HCT116 (cell line): ENCODE measurements at regions not wholly inside any gene's neighbourhood (a gene's known extent, or its start where the extent isn't known, plus 50 kb on each side); places are given as distances from the start of the nearest gene placed in this dataset.

Experiments
- ATAC-seq: fragments of 200-7000 bp; cut with Tn5 transposase; 2 replicates; pipeline ENCODE4 v1.9.1; 2020; ENCODE audit warnings: mild to moderate bottlenecking, moderate library complexity
- BruUV-seq: library from RNA; stranded (reverse); fragments of 400-500 nt; replicated peaks from 2 replicates; lab custom pipeline; 2021; lab: Mats Ljungman, UMichigan
- CTCF ChIA-PET: fragments of 300-600 bp; sonication (Branson Sonifier 250); formaldehyde crosslinking; loops from one replicate; lab custom pipeline; 2021; ENCODE audit warnings: antibody characterized with exemption; lab: Charles Lee
- POLR2A ChIA-PET: fragments of 300-600, 350-600 bp; sonication (Branson Sonifier 250); formaldehyde crosslinking; loops from one replicate; lab custom pipeline; 2021; ENCODE audit warnings: antibody characterized with exemption; lab: Charles Lee
- RAD21 ChIA-PET, 2 experiments: fragments of 300-600 bp; sonication (Branson Sonifier 250); formaldehyde crosslinking; loops; one replicate each; lab custom pipeline; 2023; ENCODE audit warnings: low total read pairs in 2 of 2; ENCODE audit not compliant: uncharacterized antibody in 2 of 2, unreplicated experiment in 2 of 2, low non-redundant PET in 1 of 2; lab: Charles Lee
- DNase-seq: peaks from one replicate; pipeline ENCODE4 v3.0.0-alpha.2; 2010; ENCODE audit warnings: low read depth, low spot score
- H2AFZ ChIP-seq: fragments of 200-600 bp; shearing (Covaris generic), sonication (generic); 2 replicates; pipeline ENCODE4 v1.6.1; 2017; ENCODE audit warnings: low read depth, mixed run types, mixed read lengths, antibody characterized with exemption, low read length; ENCODE audit not compliant: poor library complexity, severe bottlenecking
- H3K27ac ChIP-seq: 2 replicates; pipeline ENCODE4 v1.5.1; 2012; ENCODE audit warnings: low read depth, low read length
- H3K27me3 ChIP-seq: fragments of 200-600 bp; sonication (generic); 2 replicates; pipeline ENCODE4 v1.6.1; 2016; ENCODE audit warnings: mixed run types, low read length, mixed read lengths; ENCODE audit not compliant: insufficient read depth
- H3K36me3 ChIP-seq, 2 experiments: fragments of 200-500 bp in 1 of 2; fragments of 200-600 bp in 1 of 2; sonication (Bioruptor generic) in 1 of 2; sonication (generic) in 1 of 2; 2 replicates each; pipeline versions ENCODE4 v1.5.1 to v1.6.1; 2014 to 2016; ENCODE audit warnings: low read length in 2 of 2, inconsistent platforms in 1 of 2, mixed read lengths in 1 of 2, mixed run types in 1 of 2; ENCODE audit not compliant: insufficient read depth in 2 of 2, control insufficient read depth in 1 of 2
- H3K4me1 ChIP-seq, 2 experiments: fragments of 200-600 bp in 1 of 2; sonication (generic) in 1 of 2; 2 replicates each; pipeline versions ENCODE4 v1.5.1 to v1.6.1; 2012 to 2017; ENCODE audit warnings: low read length in 2 of 2, inconsistent platforms in 1 of 2, mild to moderate bottlenecking in 1 of 2, mixed read lengths in 1 of 2, mixed run types in 1 of 2, moderate library complexity in 1 of 2; ENCODE audit not compliant: insufficient read depth in 2 of 2, control insufficient read depth in 1 of 2
- H3K4me2 ChIP-seq: fragments of 200-600 bp; sonication (generic); 2 replicates; pipeline ENCODE4 v1.6.1; 2017; ENCODE audit warnings: mixed run types, low read length, mixed read lengths
- H3K4me3 ChIP-seq, 2 experiments: fragments of 200-600 bp in 1 of 2; sonication (generic) in 1 of 2; replicated peaks in 1 of 2; 2 replicates each; pipeline ENCODE4 v1.5.1; 2011 to 2016; ENCODE audit warnings: low read length in 2 of 2, control low read depth in 1 of 2, low read depth in 1 of 2, mild to moderate bottlenecking in 1 of 2, mixed read lengths in 1 of 2, mixed run types in 1 of 2
- H3K79me2 ChIP-seq: fragments of 200-600 bp; sonication (generic); 2 replicates; pipeline ENCODE4 v1.6.1; 2017; ENCODE audit warnings: mild to moderate bottlenecking, mixed run types, low read length, moderate library complexity, mixed read lengths; ENCODE audit not compliant: insufficient read depth
- H3K9ac ChIP-seq: fragments of 200-600 bp; sonication (generic); 2 replicates; pipeline ENCODE4 v1.6.1; 2016; ENCODE audit warnings: low read length, mixed read lengths
- H3K9me2 ChIP-seq: fragments of 200-600 bp; sonication (generic), shearing (Covaris generic); 2 replicates; pipeline ENCODE4 v1.6.1; 2017; ENCODE audit warnings: mixed run types, mild to moderate bottlenecking, moderate library complexity; ENCODE audit not compliant: insufficient read depth
- H3K9me3 ChIP-seq, 2 experiments: fragments of 200-500 bp in 1 of 2; fragments of 200-600 bp in 1 of 2; sonication (Bioruptor generic) in 1 of 2; sonication (generic) in 1 of 2; 2 replicates each; pipeline ENCODE4 v1.6.1; 2014 to 2017; ENCODE audit warnings: low read length in 2 of 2, mixed read lengths in 2 of 2, inconsistent platforms in 1 of 2, low read depth in 1 of 2, mild to moderate bottlenecking in 1 of 2, mixed run types in 1 of 2, moderate library complexity in 1 of 2; ENCODE audit not compliant: control insufficient read depth in 1 of 2, insufficient read depth in 1 of 2
- H4K20me1 ChIP-seq: fragments of 200-600 bp; sonication (generic), shearing (Covaris generic); 2 replicates; pipeline ENCODE4 v1.6.1; 2017; ENCODE audit warnings: mixed run types, mild to moderate bottlenecking, moderate library complexity; ENCODE audit not compliant: insufficient read depth
- ATF3 ChIP-seq: IDR thresholded peaks from 2 replicates; pipeline ENCODE4 v1.6.1; 2012
- CBX3 ChIP-seq: IDR thresholded peaks from 2 replicates; pipeline ENCODE4 v1.6.1; 2012; ENCODE audit warnings: low read depth
- CTCF ChIP-seq, 3 experiments: fragments of 200-600 bp in 1 of 3; sonication (generic) in 1 of 3; IDR thresholded peaks in 2 of 3; conservative IDR thresholded peaks in 1 of 3; 2 replicates each; pipeline ENCODE4 v1.5.1; 2012 to 2017; ENCODE audit warnings: low read depth in 2 of 3, low read length in 2 of 3, antibody characterized with exemption in 1 of 3, borderline replicate concordance in 1 of 3, control low read depth in 1 of 3, mild to moderate bottlenecking in 1 of 3, mixed read lengths in 1 of 3, mixed run types in 1 of 3, moderate library complexity in 1 of 3; ENCODE audit not compliant: insufficient read depth in 1 of 3
- ELF1 ChIP-seq: IDR thresholded peaks from 2 replicates; pipeline ENCODE4 v1.6.1; 2012; ENCODE audit warnings: low read depth, borderline replicate concordance
- EZH2 ChIP-seq: fragments of 200-600 bp; sonication (generic); IDR thresholded peaks from 2 replicates; pipeline ENCODE4 v1.6.1; 2017; ENCODE audit warnings: antibody characterized with exemption, mixed run types
- EZH2phosphoT487 ChIP-seq: fragments of 200-600 bp; IDR thresholded peaks from 2 replicates; pipeline ENCODE4 v1.6.1; 2018; ENCODE audit warnings: antibody characterized with exemption, borderline replicate concordance
- FOSL1 ChIP-seq: IDR thresholded peaks from 2 replicates; pipeline ENCODE4 v1.6.1; 2012; ENCODE audit warnings: low read depth
- JUND ChIP-seq: IDR thresholded peaks from 2 replicates; pipeline ENCODE4 v1.6.1; 2012
- MAX ChIP-seq: IDR thresholded peaks from 2 replicates; pipeline ENCODE4 v1.6.1; 2012
- POLR2AphosphoS5 ChIP-seq: IDR thresholded peaks from 2 replicates; pipeline ENCODE4 v1.6.1; 2011; ENCODE audit warnings: mild to moderate bottlenecking, low read depth, low read length, moderate library complexity
- RAD21 ChIP-seq: IDR thresholded peaks from 2 replicates; pipeline ENCODE4 v1.6.1; 2012; ENCODE audit warnings: low read depth, mild to moderate bottlenecking
- REST ChIP-seq: IDR thresholded peaks from 2 replicates; pipeline ENCODE4 v1.6.1; 2012; ENCODE audit warnings: low read depth
- SIN3A ChIP-seq: IDR thresholded peaks from 2 replicates; pipeline ENCODE4 v1.6.1; 2012; ENCODE audit warnings: low read depth
- SP1 ChIP-seq: IDR thresholded peaks from 2 replicates; pipeline ENCODE4 v1.6.1; 2012; ENCODE audit warnings: low read depth
- SRF ChIP-seq: IDR thresholded peaks from 2 replicates; pipeline ENCODE4 v1.6.1; 2012; ENCODE audit warnings: low read depth
- YY1 ChIP-seq: IDR thresholded peaks from 2 replicates; pipeline ENCODE4 v1.6.1; 2011; ENCODE audit warnings: low read length, low read depth, moderate library complexity, mild to moderate bottlenecking; ENCODE audit not compliant: insufficient replicate concordance; ENCODE audit errors: extremely low read depth
- ZBTB33 ChIP-seq: IDR thresholded peaks from 2 replicates; pipeline ENCODE4 v1.6.1; 2011; ENCODE audit warnings: mild to moderate bottlenecking, low read length, moderate library complexity; ENCODE audit not compliant: insufficient replicate concordance; ENCODE audit errors: extremely low read depth
- ZFX ChIP-seq: fragments of 450-650 bp; IDR thresholded peaks from 2 replicates; pipeline ENCODE4 v1.6.1; 2017
- ZNF274 ChIP-seq: fragments of 200-500 bp; sonication (Bioruptor generic); IDR thresholded peaks from 2 replicates; pipeline ENCODE4 v1.6.1; 2014; ENCODE audit warnings: mild to moderate bottlenecking, low read depth, low read length, inconsistent platforms
- intact Hi-C: fragments of 100-400 bp; cut with micrococcal nuclease; formaldehyde crosslinking; loops from 2 replicates; pipeline ENCODE4 v1.10.0; 2022

- intact Hi-C loops = no loop called here
- no peaks in the 10 kb centered on the region for H4K20me1 ChIP-seq
- no peaks in the 10 kb centered on the region for H3K27me3 ChIP-seq
- H3K9me3 ChIP-seq = no peaks in the 10 kb centered on the region
- no peak overlapping the region for H2AFZ ChIP-seq
- DNase-seq = no peak
- no peaks in the 10 kb centered on the region for H3K36me3 ChIP-seq
- H3K9ac ChIP-seq = no peak overlapping the region
- no peak overlapping the region for H3K27ac ChIP-seq
- H3K79me2 ChIP-seq = no peaks in the 10 kb centered on the region
- ChIA-PET POLR2A (no interaction called here), RAD21 (no interaction called here), CTCF (no interaction called here)
- no peaks in the 10 kb centered on the region for H3K9me2 ChIP-seq
- TF ChIP-seq RAD21 (no peak), ZFX (no peak), JUND (no peak), SRF (no peak), ZNF274 (no peak), SP1 (no peak), ATF3 (no peak), EZH2phosphoT487 (no peak), YY1 (no peak), POLR2AphosphoS5 (no peak), SIN3A (no peak), EZH2 (no peak), CBX3 (no peak), FOSL1 (no peak), ZBTB33 (no peak), ELF1 (no peak), MAX (no peak), CTCF (IDR thresholded peaks at IDR 0.05 in 2 of 3, conservative IDR thresholded peaks at IDR 0.05 in 1 of 3; ENCODE audit: borderline replicate concordance in 1 of 3, insufficient read depth in 1 of 3, low read depth in 2 of 3, low read length in 2 of 3) (no peak), REST (no peak)
- no peaks in the 10 kb centered on the region for H3K4me1 ChIP-seq
- no peak overlapping the region for H3K4me3 ChIP-seq
- ATAC-seq = no peak
- no peak overlapping the region for H3K4me2 ChIP-seq
- BruUV-seq = no TSS peak
Measured at GRCh38 chr3:156037356-156037755, 83.0 kb upstream of the KCNAB1 start.
